H1 (cell line): ENCODE measurements at regions not wholly inside any gene's neighbourhood (a gene's known extent, or its start where the extent isn't known, plus 50 kb on each side); places are given as distances from the start of the nearest gene placed in this dataset.

Experiments used
- CTCF ChIA-PET: fragments of 300-600 bp; sonication (Branson Sonifier 250); formaldehyde crosslinking; loops from one replicate; lab custom pipeline; 2021; ENCODE audit not compliant: partially characterized antibody; lab: Charles Lee
- POLR2A ChIA-PET: fragments of 300-600 bp; sonication (Branson Sonifier 250); formaldehyde crosslinking; loops from one replicate; lab custom pipeline; 2021; ENCODE audit warnings: inconsistent platforms; ENCODE audit not compliant: partially characterized antibody; lab: Charles Lee
- DNase-seq, 2 experiments: peaks; one replicate each; pipeline versions ENCODE4 v3.0.0 to v3.0.0-alpha.2; 2010 to 2022; ENCODE audit warnings: low spot score in 2 of 2, low read depth in 1 of 2, mixed read lengths in 1 of 2
- FAIRE-seq: peaks from 2 replicates; lab custom pipeline; 2011; peaks lifted over from hg19 to GRCh38; lab: Jason Lieb, UNC
- H2AFZ ChIP-seq: 2 replicates; pipeline ENCODE4 v1.8.1; 2012; ENCODE audit warnings: low read length, inconsistent platforms
- H2AK5ac ChIP-seq: 2 replicates; pipeline ENCODE4 v1.6.1; 2013; ENCODE audit warnings: low read depth, low read length
- H2BK120ac ChIP-seq: replicated peaks from 2 replicates; pipeline ENCODE3; 2013; ENCODE audit warnings: low read depth, low read length, inconsistent platforms
- H2BK12ac ChIP-seq: 2 replicates; pipeline ENCODE4 v1.6.1; 2013; ENCODE audit warnings: low read depth, low read length
- H2BK15ac ChIP-seq: 2 replicates; pipeline ENCODE4 v1.6.1; 2013; ENCODE audit warnings: low read length
- H2BK20ac ChIP-seq: 2 replicates; pipeline ENCODE4 v1.6.1; 2013; ENCODE audit warnings: low read length
- H2BK5ac ChIP-seq: 2 replicates; pipeline ENCODE4 v1.6.1; 2013; ENCODE audit warnings: low read depth, low read length
- H3K14ac ChIP-seq: 2 replicates; pipeline ENCODE4 v1.6.1; 2013; ENCODE audit warnings: inconsistent platforms; ENCODE audit not compliant: insufficient read length
- H3K18ac ChIP-seq: 2 replicates; pipeline ENCODE4 v1.6.1; 2013; ENCODE audit warnings: low read length; ENCODE audit errors: extremely low read depth
- H3K23ac ChIP-seq: 2 replicates; pipeline ENCODE4 v1.6.1; 2013; ENCODE audit warnings: inconsistent platforms; ENCODE audit not compliant: insufficient read length
- H3K23me2 ChIP-seq: 2 replicates; pipeline ENCODE4 v1.6.1; 2013; ENCODE audit warnings: low read depth, low read length
- H3K27ac ChIP-seq: 2 replicates; pipeline ENCODE4 v1.6.1; 2011; ENCODE audit warnings: low read depth, low read length, inconsistent platforms
- H3K27me3 ChIP-seq, 4 experiments: replicated peaks in 1 of 4; 1 replicate in 1 of 4; 2 replicates in 3 of 4; pipeline versions ENCODE4 v1.6.1 to v1.8.1; 2011 to 2013; ENCODE audit warnings: low read length in 3 of 4, mild to moderate bottlenecking in 3 of 4, inconsistent platforms in 2 of 4, mixed read lengths in 2 of 4, moderate library complexity in 1 of 4; ENCODE audit not compliant: control insufficient read depth in 3 of 4, insufficient read depth in 3 of 4; ENCODE audit errors: extremely low read depth in 1 of 4
- H3K36me3 ChIP-seq, 4 experiments: 2 replicates each; pipeline versions ENCODE4 v1.6.1 to v1.8.1; 2011 to 2013; ENCODE audit warnings: mild to moderate bottlenecking in 4 of 4, low read length in 3 of 4, moderate library complexity in 2 of 4, control low read depth in 1 of 4, inconsistent platforms in 1 of 4; ENCODE audit not compliant: insufficient read depth in 4 of 4, control insufficient read depth in 2 of 4
- H3K4ac ChIP-seq: replicated peaks from 2 replicates; pipeline ENCODE3; 2013; ENCODE audit warnings: low read length, low read depth, mixed read lengths, inconsistent platforms; ENCODE audit not compliant: insufficient read length
- H3K4me1 ChIP-seq, 4 experiments: replicated peaks in 1 of 4; 1 replicate in 1 of 4; 2 replicates in 3 of 4; pipeline versions ENCODE4 v1.6.1 to v1.8.1; 2011 to 2013; ENCODE audit warnings: low read length in 3 of 4, inconsistent platforms in 2 of 4, mixed read lengths in 1 of 4; ENCODE audit not compliant: insufficient read depth in 4 of 4, control insufficient read depth in 3 of 4
- H3K4me2 ChIP-seq, 2 experiments: 2 replicates each; pipeline versions ENCODE4 v1.6.1 to v1.8.1; 2011 to 2013; ENCODE audit warnings: low read depth in 2 of 2, low read length in 2 of 2, control low read depth in 1 of 2, inconsistent platforms in 1 of 2, mild to moderate bottlenecking in 1 of 2; ENCODE audit not compliant: insufficient read depth in 1 of 2
- H3K4me3 ChIP-seq, 4 experiments: fragments of 200-600, 300-600 bp in 1 of 4; sonication (generic), shearing (Covaris generic), sonication (Bioruptor Twin) in 1 of 4; 2 replicates each; pipeline versions ENCODE4 v1.5.1 to v1.8.1; 2011 to 2016; ENCODE audit warnings: low read length in 4 of 4, low read depth in 3 of 4, control low read depth in 2 of 4, inconsistent platforms in 2 of 4, mild to moderate bottlenecking in 2 of 4, mixed read lengths in 1 of 4, moderate library complexity in 1 of 4; ENCODE audit not compliant: insufficient read depth in 2 of 4; ENCODE audit errors: extremely low read depth in 1 of 4
- H3K56ac ChIP-seq: replicated peaks from 2 replicates; pipeline ENCODE3; 2013; ENCODE audit warnings: low read depth, mild to moderate bottlenecking, mixed read lengths, low read length, inconsistent platforms; ENCODE audit not compliant: insufficient read length
- H3K79me1 ChIP-seq: 2 replicates; pipeline ENCODE4 v1.6.1; 2013; ENCODE audit warnings: low read depth, low read length, control low read depth
- H3K79me2 ChIP-seq, 2 experiments: 2 replicates each; pipeline versions ENCODE4 v1.6.1 to v1.8.1; 2012 to 2013; ENCODE audit warnings: low read length in 2 of 2, mild to moderate bottlenecking in 2 of 2, inconsistent platforms in 1 of 2; ENCODE audit not compliant: insufficient read depth in 2 of 2, control insufficient read depth in 1 of 2
- H3K9ac ChIP-seq, 4 experiments: replicated peaks in 1 of 4; 1 replicate in 1 of 4; 2 replicates in 3 of 4; pipeline versions ENCODE4 v1.6.1 to v1.8.1; 2011 to 2013; ENCODE audit warnings: low read depth in 3 of 4, low read length in 3 of 4, control low read depth in 2 of 4, mild to moderate bottlenecking in 2 of 4, moderate library complexity in 2 of 4, inconsistent platforms in 1 of 4; ENCODE audit errors: extremely low read depth in 1 of 4
- H3K9me3 ChIP-seq, 2 experiments: 2 replicates each; pipeline versions ENCODE4 v1.6.1 to v1.8.1; 2012 to 2013; ENCODE audit warnings: mild to moderate bottlenecking in 2 of 2, moderate library complexity in 2 of 2, control low read depth in 1 of 2, inconsistent platforms in 1 of 2, low read depth in 1 of 2, low read length in 1 of 2, mixed read lengths in 1 of 2; ENCODE audit not compliant: insufficient read depth in 2 of 2
- H4K20me1 ChIP-seq, 2 experiments: replicated peaks in 1 of 2; 2 replicates each; pipeline versions ENCODE3 to v1.8.1; 2011 to 2013; ENCODE audit warnings: inconsistent platforms in 2 of 2, low read length in 2 of 2, mild to moderate bottlenecking in 1 of 2; ENCODE audit not compliant: insufficient read depth in 2 of 2, control insufficient read depth in 1 of 2
- H4K5ac ChIP-seq: 2 replicates; pipeline ENCODE4 v1.6.1; 2013; ENCODE audit warnings: low read length, low read depth, mixed read lengths, inconsistent platforms; ENCODE audit not compliant: insufficient read length
- H4K8ac ChIP-seq: 2 replicates; pipeline ENCODE4 v1.8.0; 2013; ENCODE audit warnings: mild to moderate bottlenecking, moderate library complexity, low read length, inconsistent platforms; ENCODE audit not compliant: insufficient read depth; ENCODE audit errors: extremely low read depth
- H4K91ac ChIP-seq: replicated peaks from 2 replicates; pipeline ENCODE3; 2013; ENCODE audit warnings: low read length, mixed read lengths, inconsistent platforms; ENCODE audit not compliant: insufficient read length
- BACH1 ChIP-seq: IDR thresholded peaks from 2 replicates; pipeline ENCODE4 v1.6.1; 2012; ENCODE audit warnings: low read length, improper control_type of control experiment
- BCL11A ChIP-seq, 2 experiments: IDR thresholded peaks; one replicate each; pipeline ENCODE4 v1.6.1; 2011; ENCODE audit warnings: low read depth in 2 of 2, low read length in 2 of 2, mild to moderate bottlenecking in 2 of 2
- BRCA1 ChIP-seq: IDR thresholded peaks from 2 replicates; pipeline ENCODE4 v1.6.1; 2012; ENCODE audit warnings: low read depth, low read length, improper control_type of control experiment
- CHD2 ChIP-seq: IDR thresholded peaks from 2 replicates; pipeline ENCODE4 v1.6.1; 2012; ENCODE audit warnings: low read length, improper control_type of control experiment
- EZH2 ChIP-seq: fragments of 200-600 bp; sonication (generic); IDR thresholded peaks from 2 replicates; pipeline ENCODE4 v1.7.1; 2012; ENCODE audit warnings: low read depth, mild to moderate bottlenecking, moderate library complexity, low read length, inconsistent platforms; ENCODE audit not compliant: severe bottlenecking
- GTF2F1 ChIP-seq: IDR thresholded peaks from 2 replicates; pipeline ENCODE4 v1.6.1; 2012; ENCODE audit warnings: low read depth, low read length, improper control_type of control experiment, borderline replicate concordance
- JUND ChIP-seq: IDR thresholded peaks from 2 replicates; pipeline ENCODE4 v1.6.1; 2011; ENCODE audit warnings: mild to moderate bottlenecking, improper control_type of control experiment, low read length
- KDM5A ChIP-seq: fragments of 200-600 bp; IDR thresholded peaks from 2 replicates; pipeline ENCODE4 v1.7.1; 2012; ENCODE audit warnings: mild to moderate bottlenecking, low read length, inconsistent platforms, mixed read lengths
- NANOG ChIP-seq: IDR thresholded peaks from 2 replicates; pipeline ENCODE4 v1.6.1; 2011; ENCODE audit warnings: low read length, low read depth, mild to moderate bottlenecking, inconsistent platforms; ENCODE audit not compliant: insufficient read depth, poor library complexity, severe bottlenecking
- POU5F1 ChIP-seq: IDR thresholded peaks from 2 replicates; pipeline ENCODE4 v1.6.1; 2011; ENCODE audit warnings: low read depth, mild to moderate bottlenecking, low read length, moderate library complexity
- RBBP5 ChIP-seq: IDR thresholded peaks from 2 replicates; pipeline ENCODE4 v1.7.1; 2012; ENCODE audit warnings: low read depth, mild to moderate bottlenecking, inconsistent platforms, low read length, moderate library complexity, borderline replicate concordance
- RFX5 ChIP-seq: IDR thresholded peaks from 2 replicates; pipeline ENCODE4 v1.6.1; 2011; ENCODE audit warnings: low read depth, low read length, improper control_type of control experiment, borderline replicate concordance
- SP2 ChIP-seq: IDR thresholded peaks from 2 replicates; pipeline ENCODE4 v1.6.1; 2012; ENCODE audit warnings: mild to moderate bottlenecking, low read length, inconsistent platforms
- WGBS, 2 experiments: shearing (Covaris generic) in 1 of 2; methylation state at CpG; one replicate each; pipeline versions ENCODE4 v1.1.6 to v1.1.7; 2013 to 2015; ENCODE audit warnings: low lambda C conversion rate in 2 of 2, mixed read lengths in 2 of 2, inconsistent platforms in 1 of 2, low coverage in 1 of 2, missing lambda C conversion rate in 1 of 2; ENCODE audit not compliant: insufficient replicate concordance in 2 of 2, insufficient coverage in 1 of 2, insufficient read length in 1 of 2; ENCODE audit errors: extremely low coverage in 1 of 2, missing lambda C conversion rate in 1 of 2; 5-methylcytosine and 5-hydroxymethylcytosine counted together
- TF ChIP-seq, protein P1 (sequence below): IDR thresholded peaks from 2 replicates; pipeline ENCODE4 v1.6.1; 2012; ENCODE audit warnings: low read length, inconsistent platforms

DNA sequence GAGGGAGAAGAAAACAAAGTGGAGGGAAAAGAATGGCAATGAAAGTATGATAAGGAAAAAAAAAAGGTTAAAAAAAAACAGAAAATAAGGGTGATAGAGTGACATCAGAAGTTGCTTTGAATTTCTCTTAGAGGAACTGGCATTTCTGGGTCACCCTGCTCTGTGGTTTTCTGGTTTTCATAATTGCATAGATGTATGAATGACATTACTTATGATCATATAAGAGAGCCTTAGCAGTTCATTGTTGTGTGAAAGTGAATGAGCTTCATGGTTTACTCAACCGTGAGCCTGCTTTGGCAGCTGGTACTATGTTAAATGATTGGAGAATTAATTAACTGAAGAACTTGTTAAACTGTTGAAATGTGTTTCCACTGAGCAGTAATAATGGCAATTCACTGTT lies 336.4 kb upstream of the FBXO33 start:
- no peak overlapping the region for H3K18ac ChIP-seq
- no peak overlapping the region for H3K23ac ChIP-seq
- no peak overlapping the region for H2BK12ac ChIP-seq
- H3K9ac ChIP-seq: no peak overlapping the region
- no peak overlapping the region for H2BK20ac ChIP-seq
- FAIRE-seq (no peak), DNase-seq (no peak)
- no peaks in the 10 kb centered on the region for H3K4me1 ChIP-seq
- no peak overlapping the region for H3K4me3 ChIP-seq
- no peaks in the 10 kb centered on the region for H3K79me1 ChIP-seq
- H2BK5ac ChIP-seq: no peak overlapping the region
- H2AFZ ChIP-seq: no peak overlapping the region
- H4K5ac ChIP-seq: no peak overlapping the region
- H3K27ac ChIP-seq: no peak overlapping the region
- no peak overlapping the region for H4K8ac ChIP-seq
- H3K14ac ChIP-seq: no peak overlapping the region
- H3K4ac ChIP-seq: no peak overlapping the region
- no peaks in the 10 kb centered on the region for H3K79me2 ChIP-seq
- H2BK15ac ChIP-seq: no peak overlapping the region
- no peak overlapping the region for H2AK5ac ChIP-seq
- H4K91ac ChIP-seq: no peak overlapping the region
- H3K56ac ChIP-seq: no peak overlapping the region
- H3K36me3 ChIP-seq: no peaks in the 10 kb centered on the region
- no peaks in the 10 kb centered on the region for H3K9me3 ChIP-seq
- H2BK120ac ChIP-seq: no peak overlapping the region
- 85% methylated on average over 1 of the region's 1 CpG; no CpG with 5 or more reads in 1 of the 2 experiments for WGBS, 2 experiments
- H3K27me3 ChIP-seq: no peaks in the 10 kb centered on the region
- POLR2A ChIA-PET: no interaction called here
- H4K20me1 ChIP-seq: no peaks in the 10 kb centered on the region
- no peaks in the 10 kb centered on the region for H3K23me2 ChIP-seq
- CTCF ChIA-PET: no interaction called here
- no peak overlapping the region for H3K4me2 ChIP-seq
- TF ChIP-seq RBBP5 (no peak), RFX5 (no peak), GTF2F1 (no peak), SP2 (no peak), POU5F1 (no peak), KDM5A (no peak), NANOG (no peak), CHD2 (no peak), JUND (no peak), EZH2 (no peak), BACH1 (no peak), BCL11A (IDR thresholded peaks at IDR 0.05; ENCODE audit: low read depth in 2 of 2, low read length in 2 of 2) (no peak), BRCA1 (no peak)
- TF ChIP-seq, protein P1, sequence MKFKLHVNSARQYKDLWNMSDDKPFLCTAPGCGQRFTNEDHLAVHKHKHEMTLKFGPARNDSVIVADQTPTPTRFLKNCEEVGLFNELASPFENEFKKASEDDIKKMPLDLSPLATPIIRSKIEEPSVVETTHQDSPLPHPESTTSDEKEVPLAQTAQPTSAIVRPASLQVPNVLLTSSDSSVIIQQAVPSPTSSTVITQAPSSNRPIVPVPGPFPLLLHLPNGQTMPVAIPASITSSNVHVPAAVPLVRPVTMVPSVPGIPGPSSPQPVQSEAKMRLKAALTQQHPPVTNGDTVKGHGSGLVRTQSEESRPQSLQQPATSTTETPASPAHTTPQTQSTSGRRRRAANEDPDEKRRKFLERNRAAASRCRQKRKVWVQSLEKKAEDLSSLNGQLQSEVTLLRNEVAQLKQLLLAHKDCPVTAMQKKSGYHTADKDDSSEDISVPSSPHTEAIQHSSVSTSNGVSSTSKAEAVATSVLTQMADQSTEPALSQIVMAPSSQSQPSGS: no peak
